Endodermal cell (in vitro differentiated cells): ENCODE measurements at regions not wholly inside any gene's neighbourhood (a gene's known extent, or its start where the extent isn't known, plus 50 kb on each side); places are given as distances from the start of the nearest gene placed in this dataset.

Source experiments
- DNase-seq: peaks from one replicate; pipeline ENCODE4 v3.0.0-alpha.2; 2017
- H3K27ac ChIP-seq: 2 replicates; pipeline ENCODE4 v1.5.1; 2013; ENCODE audit warnings: mild to moderate bottlenecking, low read depth, low read length, moderate library complexity
- H3K27me3 ChIP-seq: 2 replicates; pipeline ENCODE4 v1.6.1; 2013; ENCODE audit warnings: mild to moderate bottlenecking, low read length, moderate library complexity; ENCODE audit not compliant: insufficient read depth, control insufficient read depth, poor library complexity, severe bottlenecking
- H3K36me3 ChIP-seq: 2 replicates; pipeline ENCODE4 v1.7.0; 2013; ENCODE audit warnings: mild to moderate bottlenecking, low read length, moderate library complexity; ENCODE audit not compliant: control insufficient read depth, insufficient read depth
- H3K4me1 ChIP-seq: one replicate; pipeline ENCODE4 v1.7.0; 2013; ENCODE audit warnings: low read length; ENCODE audit not compliant: control insufficient read depth, insufficient read depth
- H3K4me3 ChIP-seq: 2 replicates; pipeline ENCODE4 v1.5.1; 2013; ENCODE audit warnings: mild to moderate bottlenecking, low read length, moderate library complexity
- H3K9ac ChIP-seq: 2 replicates; pipeline ENCODE4 v1.6.1; 2013; ENCODE audit warnings: mild to moderate bottlenecking, low read length, moderate library complexity; ENCODE audit not compliant: poor library complexity, severe bottlenecking; ENCODE audit errors: extremely low read depth
- H3K9me3 ChIP-seq: 2 replicates; pipeline ENCODE4 v1.6.1; 2013; ENCODE audit warnings: mild to moderate bottlenecking, low read length, moderate library complexity; ENCODE audit not compliant: control insufficient read depth
- H3K27ac Mint-ChIP-seq: 2 replicates; pipeline ENCODE4 v1.8.0; 2020; ENCODE audit warnings: mixed read lengths
- H3K27me3 Mint-ChIP-seq: 2 replicates; pipeline ENCODE4 v1.8.0; 2021; ENCODE audit warnings: mild to moderate bottlenecking, mixed read lengths; ENCODE audit not compliant: insufficient read depth
- H3K36me3 Mint-ChIP-seq: 2 replicates; pipeline ENCODE4 v1.8.0; 2020; ENCODE audit warnings: low read depth, mixed read lengths
- H3K4me1 Mint-ChIP-seq: 2 replicates; pipeline ENCODE4 v1.8.0; 2020; ENCODE audit warnings: mixed read lengths
- H3K4me3 Mint-ChIP-seq: 2 replicates; pipeline ENCODE4 v1.8.0; 2020; ENCODE audit warnings: mild to moderate bottlenecking, moderate library complexity, mixed read lengths
- H3K9me3 Mint-ChIP-seq: 2 replicates; pipeline ENCODE4 v1.8.0; 2020; ENCODE audit warnings: mild to moderate bottlenecking, mixed read lengths
- CTCF ChIP-seq: fragments of 200-600 bp; sonication (generic); conservative IDR thresholded peaks from 2 replicates; pipeline ENCODE4 v1.5.0; 2021; ENCODE audit warnings: antibody characterized with exemption, mild to moderate bottlenecking
- WGBS, 2 experiments: methylation state at CpG; one replicate each; pipeline versions ENCODE4 v1.1.5 to v1.1.7; 2013; ENCODE audit warnings: missing lambda C conversion rate in 2 of 2, mixed read lengths in 1 of 2; ENCODE audit not compliant: insufficient coverage in 1 of 2, insufficient read length in 1 of 2; 5-methylcytosine and 5-hydroxymethylcytosine counted together

GRCh38 chr10:62885684-62886461 is 69.7 kb upstream of the EGR2 start:
- no peak overlapping the region for H3K4me3 ChIP-seq
- 79 to 82% methylated on average over 7 of the region's 7 CpGs for WGBS, 2 experiments
- no peak overlapping the region for H3K9ac ChIP-seq
- no peak for DNase-seq
- H3K4me1 ChIP-seq = no peaks in the 10 kb centered on the region
- no peaks in the 10 kb centered on the region for H3K27me3 ChIP-seq
- no peak for TF ChIP-seq CTCF
- Mint-ChIP-seq H3K9me3 (no peaks in the 10 kb centered on the region), H3K4me3 (no peak overlapping the region), H3K27ac (no peak overlapping the region), H3K4me1 (peaks cover 12% of the 10 kb centered on the region), H3K27me3 (no peaks in the 10 kb centered on the region), H3K36me3 (no peaks in the 10 kb centered on the region)
- H3K36me3 ChIP-seq = no peaks in the 10 kb centered on the region
- no peak overlapping the region for H3K27ac ChIP-seq
- no peaks in the 10 kb centered on the region for H3K9me3 ChIP-seq

GRCh38 chr10:62880162-62880561 is 64.0 kb upstream of the EGR2 start:
- Histone ChIP-seq H3K27me3 (peaks cover 7% of the 10 kb centered on the region), H3K9me3 (no peaks in the 10 kb centered on the region), H3K36me3 (no peaks in the 10 kb centered on the region), H3K4me1 (no peaks in the 10 kb centered on the region), H3K4me3 (no peak overlapping the region), H3K27ac (no peak overlapping the region), H3K9ac (no peak overlapping the region)
- Mint-ChIP-seq H3K27ac (no peak overlapping the region), H3K9me3 (no peaks in the 10 kb centered on the region), H3K27me3 (no peaks in the 10 kb centered on the region), H3K4me1 (peaks cover 16% of the 10 kb centered on the region), H3K4me3 (no peak overlapping the region), H3K36me3 (no peaks in the 10 kb centered on the region)
- no peak for DNase-seq
- WGBS, 2 experiments = 73% methylated on average over 3 of the region's 3 CpGs; no CpG with 5 or more reads in 1 of the 2 experiments
- no peak for TF ChIP-seq CTCF

GRCh38 chr10:62873866-62874265 is 57.7 kb upstream of the EGR2 start:
- Histone ChIP-seq H3K27me3 (no peaks in the 10 kb centered on the region), H3K9me3 (no peaks in the 10 kb centered on the region), H3K4me3 (no peak overlapping the region), H3K4me1 (no peaks in the 10 kb centered on the region), H3K36me3 (no peaks in the 10 kb centered on the region), H3K27ac (no peak overlapping the region), H3K9ac (no peak overlapping the region)
- H3K4me3 Mint-ChIP-seq = no peak overlapping the region
- H3K27ac Mint-ChIP-seq = no peak overlapping the region
- no peak for TF ChIP-seq CTCF
- no peak for DNase-seq
- no peaks in the 10 kb centered on the region for H3K9me3 Mint-ChIP-seq
- no peaks in the 10 kb centered on the region for H3K36me3 Mint-ChIP-seq
- no peaks in the 10 kb centered on the region for H3K27me3 Mint-ChIP-seq
- H3K4me1 Mint-ChIP-seq = peaks cover 6% of the 10 kb centered on the region
- 86 to 93% methylated on average over 1 to 2 of the region's 2 CpGs for WGBS, 2 experiments
